K562 (cell line): ENCODE measurements at regions not wholly inside any gene's neighbourhood (a gene's known extent, or its start where the extent isn't known, plus 50 kb on each side); places are given as distances from the start of the nearest gene placed in this dataset.

ENCODE experiments used
- EGR1 ChIP-seq: fragments of 450-650 bp; conservative IDR thresholded peaks from 2 replicates; pipeline ENCODE4 v1.6.1; 2017; ENCODE audit warnings: mild to moderate bottlenecking
- RBBP5 ChIP-seq: fragments of 200-600 bp; sonication (generic); IDR thresholded peaks from 2 replicates; pipeline ENCODE4 v1.6.1; 2012; ENCODE audit warnings: borderline replicate concordance, mild to moderate bottlenecking, low read length, control low read depth, inconsistent platforms; ENCODE audit not compliant: insufficient read depth, poor library complexity, severe bottlenecking
- TAF7 ChIP-seq: fragments of 450-650 bp; IDR thresholded peaks from 2 replicates; pipeline ENCODE4 v1.6.1; 2016; ENCODE audit warnings: missing genetic modification characterization, missing compliant biosample characterization
- ZNF764 ChIP-seq: fragments of 250-450 bp; sonication (Bioruptor Pico); IDR thresholded peaks from 2 replicates; pipeline ENCODE4 v1.4.0; 2020; ENCODE audit warnings: low read depth, mild to moderate bottlenecking, moderate library complexity
- TF ChIP-seq, protein P1 (sequence below): fragments of 200-600 bp; sonication (generic); IDR thresholded peaks from one replicate; pipeline ENCODE4 v1.6.1; 2012; ENCODE audit warnings: mild to moderate bottlenecking, low read depth, low read length, inconsistent platforms

DNA sequence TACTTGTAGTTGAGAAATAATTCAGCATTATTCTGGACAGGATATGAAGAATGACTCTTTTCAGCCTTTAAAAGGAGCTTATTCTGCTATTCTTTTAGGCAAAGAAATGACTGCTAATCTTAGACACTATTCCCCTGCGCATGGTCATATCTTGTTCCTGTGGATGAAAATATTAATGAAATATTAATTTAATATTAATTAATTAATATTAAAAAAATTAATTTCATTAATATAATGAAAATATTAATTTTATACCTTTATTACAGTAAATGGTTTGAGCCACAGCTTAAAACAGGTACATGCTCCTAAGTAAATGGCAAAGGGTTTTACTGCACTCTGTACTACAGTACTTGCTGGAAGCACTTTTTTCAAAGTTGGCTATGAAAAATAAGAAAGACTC is 890.1 kb upstream of the PIK3C3 start (continued):
- TF ChIP-seq, protein P1, sequence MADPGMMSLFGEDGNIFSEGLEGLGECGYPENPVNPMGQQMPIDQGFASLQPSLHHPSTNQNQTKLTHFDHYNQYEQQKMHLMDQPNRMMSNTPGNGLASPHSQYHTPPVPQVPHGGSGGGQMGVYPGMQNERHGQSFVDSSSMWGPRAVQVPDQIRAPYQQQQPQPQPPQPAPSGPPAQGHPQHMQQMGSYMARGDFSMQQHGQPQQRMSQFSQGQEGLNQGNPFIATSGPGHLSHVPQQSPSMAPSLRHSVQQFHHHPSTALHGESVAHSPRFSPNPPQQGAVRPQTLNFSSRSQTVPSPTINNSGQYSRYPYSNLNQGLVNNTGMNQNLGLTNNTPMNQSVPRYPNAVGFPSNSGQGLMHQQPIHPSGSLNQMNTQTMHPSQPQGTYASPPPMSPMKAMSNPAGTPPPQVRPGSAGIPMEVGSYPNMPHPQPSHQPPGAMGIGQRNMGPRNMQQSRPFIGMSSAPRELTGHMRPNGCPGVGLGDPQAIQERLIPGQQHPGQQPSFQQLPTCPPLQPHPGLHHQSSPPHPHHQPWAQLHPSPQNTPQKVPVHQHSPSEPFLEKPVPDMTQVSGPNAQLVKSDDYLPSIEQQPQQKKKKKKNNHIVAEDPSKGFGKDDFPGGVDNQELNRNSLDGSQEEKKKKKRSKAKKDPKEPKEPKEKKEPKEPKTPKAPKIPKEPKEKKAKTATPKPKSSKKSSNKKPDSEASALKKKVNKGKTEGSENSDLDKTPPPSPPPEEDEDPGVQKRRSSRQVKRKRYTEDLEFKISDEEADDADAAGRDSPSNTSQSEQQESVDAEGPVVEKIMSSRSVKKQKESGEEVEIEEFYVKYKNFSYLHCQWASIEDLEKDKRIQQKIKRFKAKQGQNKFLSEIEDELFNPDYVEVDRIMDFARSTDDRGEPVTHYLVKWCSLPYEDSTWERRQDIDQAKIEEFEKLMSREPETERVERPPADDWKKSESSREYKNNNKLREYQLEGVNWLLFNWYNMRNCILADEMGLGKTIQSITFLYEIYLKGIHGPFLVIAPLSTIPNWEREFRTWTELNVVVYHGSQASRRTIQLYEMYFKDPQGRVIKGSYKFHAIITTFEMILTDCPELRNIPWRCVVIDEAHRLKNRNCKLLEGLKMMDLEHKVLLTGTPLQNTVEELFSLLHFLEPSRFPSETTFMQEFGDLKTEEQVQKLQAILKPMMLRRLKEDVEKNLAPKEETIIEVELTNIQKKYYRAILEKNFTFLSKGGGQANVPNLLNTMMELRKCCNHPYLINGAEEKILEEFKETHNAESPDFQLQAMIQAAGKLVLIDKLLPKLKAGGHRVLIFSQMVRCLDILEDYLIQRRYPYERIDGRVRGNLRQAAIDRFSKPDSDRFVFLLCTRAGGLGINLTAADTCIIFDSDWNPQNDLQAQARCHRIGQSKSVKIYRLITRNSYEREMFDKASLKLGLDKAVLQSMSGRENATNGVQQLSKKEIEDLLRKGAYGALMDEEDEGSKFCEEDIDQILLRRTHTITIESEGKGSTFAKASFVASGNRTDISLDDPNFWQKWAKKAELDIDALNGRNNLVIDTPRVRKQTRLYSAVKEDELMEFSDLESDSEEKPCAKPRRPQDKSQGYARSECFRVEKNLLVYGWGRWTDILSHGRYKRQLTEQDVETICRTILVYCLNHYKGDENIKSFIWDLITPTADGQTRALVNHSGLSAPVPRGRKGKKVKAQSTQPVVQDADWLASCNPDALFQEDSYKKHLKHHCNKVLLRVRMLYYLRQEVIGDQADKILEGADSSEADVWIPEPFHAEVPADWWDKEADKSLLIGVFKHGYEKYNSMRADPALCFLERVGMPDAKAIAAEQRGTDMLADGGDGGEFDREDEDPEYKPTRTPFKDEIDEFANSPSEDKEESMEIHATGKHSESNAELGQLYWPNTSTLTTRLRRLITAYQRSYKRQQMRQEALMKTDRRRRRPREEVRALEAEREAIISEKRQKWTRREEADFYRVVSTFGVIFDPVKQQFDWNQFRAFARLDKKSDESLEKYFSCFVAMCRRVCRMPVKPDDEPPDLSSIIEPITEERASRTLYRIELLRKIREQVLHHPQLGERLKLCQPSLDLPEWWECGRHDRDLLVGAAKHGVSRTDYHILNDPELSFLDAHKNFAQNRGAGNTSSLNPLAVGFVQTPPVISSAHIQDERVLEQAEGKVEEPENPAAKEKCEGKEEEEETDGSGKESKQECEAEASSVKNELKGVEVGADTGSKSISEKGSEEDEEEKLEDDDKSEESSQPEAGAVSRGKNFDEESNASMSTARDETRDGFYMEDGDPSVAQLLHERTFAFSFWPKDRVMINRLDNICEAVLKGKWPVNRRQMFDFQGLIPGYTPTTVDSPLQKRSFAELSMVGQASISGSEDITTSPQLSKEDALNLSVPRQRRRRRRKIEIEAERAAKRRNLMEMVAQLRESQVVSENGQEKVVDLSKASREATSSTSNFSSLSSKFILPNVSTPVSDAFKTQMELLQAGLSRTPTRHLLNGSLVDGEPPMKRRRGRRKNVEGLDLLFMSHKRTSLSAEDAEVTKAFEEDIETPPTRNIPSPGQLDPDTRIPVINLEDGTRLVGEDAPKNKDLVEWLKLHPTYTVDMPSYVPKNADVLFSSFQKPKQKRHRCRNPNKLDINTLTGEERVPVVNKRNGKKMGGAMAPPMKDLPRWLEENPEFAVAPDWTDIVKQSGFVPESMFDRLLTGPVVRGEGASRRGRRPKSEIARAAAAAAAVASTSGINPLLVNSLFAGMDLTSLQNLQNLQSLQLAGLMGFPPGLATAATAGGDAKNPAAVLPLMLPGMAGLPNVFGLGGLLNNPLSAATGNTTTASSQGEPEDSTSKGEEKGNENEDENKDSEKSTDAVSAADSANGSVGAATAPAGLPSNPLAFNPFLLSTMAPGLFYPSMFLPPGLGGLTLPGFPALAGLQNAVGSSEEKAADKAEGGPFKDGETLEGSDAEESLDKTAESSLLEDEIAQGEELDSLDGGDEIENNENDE: no peak
- TF ChIP-seq RBBP5 (no peak), EGR1 (no peak), ZNF764 (CRISPR knock-in tag) (no peak), TAF7 (tag) (no peak)
